ENCODE measurements at regions not wholly inside any gene's neighbourhood (a gene's known extent, or its start where the extent isn't known, plus 50 kb on each side); places are given as distances from the start of the nearest gene placed in this dataset.

- TF ChIP-seq PATZ1 (CRISPR knock-in tag; IDR thresholded peaks at IDR 0.05; ENCODE audit: borderline replicate concordance) (no peak), CREB5 (CRISPR knock-in tag; IDR thresholded peaks at IDR 0.05; ENCODE audit: low read depth) (no peak), ARNTL (CRISPR knock-in tag; IDR thresholded peaks at IDR 0.05; ENCODE audit: borderline replicate concordance, low read depth) (no peak), TSHZ2 (CRISPR knock-in tag; IDR thresholded peaks at IDR 0.05) (no peak), ZFP30 (CRISPR knock-in tag; IDR thresholded peaks at IDR 0.05) (no peak), CSDC2 (CRISPR knock-in tag; IDR thresholded peaks at IDR 0.05) (no peak), PPARA (CRISPR knock-in tag; IDR thresholded peaks at IDR 0.05; ENCODE audit: borderline replicate concordance) (no peak), ZFP3 (CRISPR knock-in tag; IDR thresholded peaks at IDR 0.05) (no peak), POU6F1 (CRISPR knock-in tag; IDR thresholded peaks at IDR 0.05; ENCODE audit: borderline replicate concordance, low read depth) (no peak), ZNF565 (CRISPR knock-in tag; conservative IDR thresholded peaks at IDR 0.05; ENCODE audit: low read depth) (no peak), SNAI2 (CRISPR knock-in tag; IDR thresholded peaks at IDR 0.05) (no peak), RARB (CRISPR knock-in tag; IDR thresholded peaks at IDR 0.05) (no peak), TOX (CRISPR knock-in tag; IDR thresholded peaks at IDR 0.05; ENCODE audit: borderline replicate concordance) (no peak)
These were observed 299.5 kb downstream of the PDHA2 start for GRCh38 chr4:96139251-96139929.
